ENCODE measurements at regions not wholly inside any gene's neighbourhood (a gene's known extent, or its start where the extent isn't known, plus 50 kb on each side); places are given as distances from the start of the nearest gene placed in this dataset.

GRCh38 chr3:176190755-176191154 is 1006.5 kb downstream of the TBL1XR1 start:
- Histone ChIP-seq H3F3A (ENCODE audit: insufficient read depth, low read depth) (no peaks in the 10 kb centered on the region), H3K4me3 (no peak overlapping the region), H2AFZ (no peak overlapping the region), H3K4me2 (no peak overlapping the region), H3K9me2 (ENCODE audit: insufficient read depth) (no peaks in the 10 kb centered on the region), H3K4me1 (replicated peaks; ENCODE audit: insufficient read depth) (no peaks in the 10 kb centered on the region), H3K79me2 (ENCODE audit: low read depth) (no peaks in the 10 kb centered on the region), H4K20me1 (ENCODE audit: insufficient read depth) (no peaks in the 10 kb centered on the region), H3K9me3 (ENCODE audit: insufficient read depth, low read depth) (no peaks in the 10 kb centered on the region), H3K27ac (no peak overlapping the region), H3K36me3 (ENCODE audit: low read depth) (no peaks in the 10 kb centered on the region), H3K27me3 (ENCODE audit: insufficient read depth, low read depth) (no peaks in the 10 kb centered on the region)
- intact Hi-C loops (cut with micrococcal nuclease; ENCODE audit: unreplicated experiment) = no loop called here
- BruUV-seq (replicated peaks) = no TSS peak
- TF ChIP-seq EZH2 (IDR thresholded peaks at IDR 0.05; ENCODE audit: low read depth) = no peak
- TF ChIP-seq, protein P1, sequence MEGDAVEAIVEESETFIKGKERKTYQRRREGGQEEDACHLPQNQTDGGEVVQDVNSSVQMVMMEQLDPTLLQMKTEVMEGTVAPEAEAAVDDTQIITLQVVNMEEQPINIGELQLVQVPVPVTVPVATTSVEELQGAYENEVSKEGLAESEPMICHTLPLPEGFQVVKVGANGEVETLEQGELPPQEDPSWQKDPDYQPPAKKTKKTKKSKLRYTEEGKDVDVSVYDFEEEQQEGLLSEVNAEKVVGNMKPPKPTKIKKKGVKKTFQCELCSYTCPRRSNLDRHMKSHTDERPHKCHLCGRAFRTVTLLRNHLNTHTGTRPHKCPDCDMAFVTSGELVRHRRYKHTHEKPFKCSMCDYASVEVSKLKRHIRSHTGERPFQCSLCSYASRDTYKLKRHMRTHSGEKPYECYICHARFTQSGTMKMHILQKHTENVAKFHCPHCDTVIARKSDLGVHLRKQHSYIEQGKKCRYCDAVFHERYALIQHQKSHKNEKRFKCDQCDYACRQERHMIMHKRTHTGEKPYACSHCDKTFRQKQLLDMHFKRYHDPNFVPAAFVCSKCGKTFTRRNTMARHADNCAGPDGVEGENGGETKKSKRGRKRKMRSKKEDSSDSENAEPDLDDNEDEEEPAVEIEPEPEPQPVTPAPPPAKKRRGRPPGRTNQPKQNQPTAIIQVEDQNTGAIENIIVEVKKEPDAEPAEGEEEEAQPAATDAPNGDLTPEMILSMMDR (conservative IDR thresholded peaks at IDR 0.05) = no peak
- CTCF ChIA-PET = no interaction called here
- no peak for DNase-seq
- POLR2A ChIA-PET (ENCODE audit: unreplicated experiment) = no interaction called here

DNA sequence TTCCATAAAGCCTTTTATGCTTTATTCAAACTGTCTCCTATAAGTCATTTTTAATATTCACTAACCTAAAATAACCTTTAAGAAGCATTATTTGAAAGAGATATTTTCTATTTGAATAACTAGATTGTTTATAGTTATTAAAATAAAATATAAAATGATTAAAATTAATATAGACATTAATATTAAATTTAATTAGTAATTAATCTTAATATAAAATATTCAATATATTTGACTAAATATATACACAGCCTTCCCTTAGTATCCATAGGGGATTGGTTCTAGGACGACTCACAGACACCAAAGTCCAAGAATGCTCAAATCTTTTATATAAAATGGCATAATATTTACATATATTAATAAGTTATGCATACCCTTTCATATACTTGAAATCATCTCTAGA is 1014.1 kb downstream of the TBL1XR1 start:
- H3K27me3 ChIP-seq (ENCODE audit: insufficient read depth, low read depth) = no peaks in the 10 kb centered on the region
- no peak for DNase-seq
- no peaks in the 10 kb centered on the region; the same call in 1 of the 2 replicates for H4K20me1 ChIP-seq (ENCODE audit: insufficient read depth)
- no peak overlapping the region for H3K4me3 ChIP-seq
- no peaks in the 10 kb centered on the region for H3K4me1 ChIP-seq (replicated peaks; ENCODE audit: insufficient read depth)
- no peaks in the 10 kb centered on the region; the same call in 1 of the 2 replicates for H3K9me2 ChIP-seq (ENCODE audit: insufficient read depth)
- no peak overlapping the region for H2AFZ ChIP-seq
- CTCF ChIA-PET = no interaction called here
- no peaks in the 10 kb centered on the region for H3K36me3 ChIP-seq (ENCODE audit: low read depth)
- H3K9me3 ChIP-seq (ENCODE audit: insufficient read depth, low read depth) = no peaks in the 10 kb centered on the region
- no peak overlapping the region for H3K4me2 ChIP-seq
- no peaks in the 10 kb centered on the region for H3K79me2 ChIP-seq (ENCODE audit: low read depth)
- no TSS peak for BruUV-seq (replicated peaks)
- TF ChIP-seq EZH2 (IDR thresholded peaks at IDR 0.05; ENCODE audit: low read depth) = no peak
- TF ChIP-seq, protein P1 (conservative IDR thresholded peaks at IDR 0.05) = no peak
- H3F3A ChIP-seq (ENCODE audit: insufficient read depth, low read depth) = no peaks in the 10 kb centered on the region
- H3K27ac ChIP-seq = no peak overlapping the region
- POLR2A ChIA-PET (ENCODE audit: unreplicated experiment) = no interaction called here
- intact Hi-C loops (cut with micrococcal nuclease; ENCODE audit: unreplicated experiment) = no loop called here

DNA sequence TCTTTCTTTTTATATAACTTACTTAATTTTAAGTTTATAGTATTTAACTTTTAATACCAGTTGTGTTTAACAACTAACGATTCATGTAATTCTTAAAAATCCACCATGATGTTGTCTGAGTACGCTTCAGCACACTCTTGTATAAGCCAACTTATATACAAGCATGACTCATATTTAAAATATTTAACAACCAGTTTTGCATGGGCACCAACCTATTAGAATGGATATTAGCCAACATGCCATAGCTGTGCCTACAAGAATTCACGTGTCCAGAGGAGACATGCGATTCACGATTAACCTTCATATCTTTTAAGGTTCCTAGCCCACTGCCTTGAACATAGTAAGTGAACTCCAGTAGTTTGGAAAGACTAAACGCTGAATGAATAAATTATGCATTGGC is 1023.2 kb downstream of the TBL1XR1 start:
- intact Hi-C loops (cut with micrococcal nuclease; ENCODE audit: unreplicated experiment) = no loop called here
- Histone ChIP-seq H3K4me3 (no peak overlapping the region), H3K27ac (no peak overlapping the region), H4K20me1 (ENCODE audit: insufficient read depth) (no peaks in the 10 kb centered on the region), H3K4me2 (no peak overlapping the region), H3K4me1 (replicated peaks; ENCODE audit: insufficient read depth) (no peaks in the 10 kb centered on the region), H3K79me2 (ENCODE audit: low read depth) (no peaks in the 10 kb centered on the region), H2AFZ (no peak overlapping the region), H3K9me2 (ENCODE audit: insufficient read depth) (no peaks in the 10 kb centered on the region), H3K36me3 (ENCODE audit: low read depth) (no peaks in the 10 kb centered on the region), H3K9me3 (ENCODE audit: insufficient read depth, low read depth) (no peaks in the 10 kb centered on the region; the same call in 1 of the 2 replicates), H3K27me3 (ENCODE audit: insufficient read depth, low read depth) (no peaks in the 10 kb centered on the region), H3F3A (ENCODE audit: insufficient read depth, low read depth) (no peaks in the 10 kb centered on the region)
- ChIA-PET POLR2A (ENCODE audit: unreplicated experiment) (no interaction called here), CTCF (no interaction called here)
- no peak for DNase-seq
- BruUV-seq (replicated peaks) = no TSS peak
- TF ChIP-seq, protein P1 (conservative IDR thresholded peaks at IDR 0.05) = no peak
- TF ChIP-seq EZH2 (IDR thresholded peaks at IDR 0.05; ENCODE audit: low read depth) = no peak

All from PC-9 (cell line).